ENCODE measurements at regions not wholly inside any gene's neighbourhood (a gene's known extent, or its start where the extent isn't known, plus 50 kb on each side); places are given as distances from the start of the nearest gene placed in this dataset.

GRCh38 chr1:90605070-90605469, 112.0 kb downstream of the BARHL2 start:
- TF ChIP-seq POLR2AphosphoS5 (IDR thresholded peaks at IDR 0.05; ENCODE audit: low read depth) (no peak), CTCF (IDR thresholded peaks at IDR 0.05; ENCODE audit: insufficient read depth, low read length) (no peak), GABPA (IDR thresholded peaks at IDR 0.05; ENCODE audit: low read depth) (no peak), REST (IDR thresholded peaks at IDR 0.05; ENCODE audit: insufficient replicate concordance, low read depth) (no peak), SPI1 (IDR thresholded peaks at IDR 0.05; ENCODE audit: borderline replicate concordance, low read depth) (no peak)

All from HL-60 (cell line).